CD8-positive, alpha-beta memory T cell (primary cell): ENCODE measurements at regions not wholly inside any gene's neighbourhood (a gene's known extent, or its start where the extent isn't known, plus 50 kb on each side); places are given as distances from the start of the nearest gene placed in this dataset.

Experiments
- CTCF ChIA-PET: fragments of 350-600 bp; sonication (Branson Sonifier 250); formaldehyde crosslinking; loops from one replicate; lab custom pipeline; 2021; ENCODE audit warnings: antibody characterized with exemption; lab: Charles Lee
- POLR2A ChIA-PET: fragments of 350-600 bp; sonication (Branson Sonifier 250); formaldehyde crosslinking; loops from one replicate; lab custom pipeline; 2021; ENCODE audit warnings: antibody characterized with exemption; lab: Charles Lee
- DNase-seq, 5 donors: peaks; one replicate each; pipeline versions ENCODE4 v3.0.0 to v3.0.0-alpha.2; 2020 to 2022; ENCODE audit warnings: mixed read lengths in 1 of 5
- H3K27ac ChIP-seq: one replicate; pipeline ENCODE4 v1.7.0; 2013; ENCODE audit warnings: low read depth, mild to moderate bottlenecking, low read length, moderate library complexity
- H3K27me3 ChIP-seq: 2 replicates; pipeline ENCODE4 v1.7.0; 2013; ENCODE audit warnings: low read length, mild to moderate bottlenecking; ENCODE audit not compliant: insufficient read depth, poor library complexity, severe bottlenecking
- H3K36me3 ChIP-seq: 2 replicates; pipeline ENCODE4 v1.7.0; 2013; ENCODE audit warnings: mild to moderate bottlenecking, low read length, moderate library complexity; ENCODE audit not compliant: insufficient read depth
- H3K4me1 ChIP-seq: 2 replicates; pipeline ENCODE4 v1.7.0; 2013; ENCODE audit warnings: mild to moderate bottlenecking, low read length, moderate library complexity; ENCODE audit not compliant: insufficient read depth
- H3K4me3 ChIP-seq: 2 replicates; pipeline ENCODE4 v1.7.0; 2013; ENCODE audit warnings: mild to moderate bottlenecking, low read length
- H3K9me3 ChIP-seq: 2 replicates; pipeline ENCODE4 v1.7.0; 2013; ENCODE audit warnings: mild to moderate bottlenecking, low read length
- H3K27ac Mint-ChIP-seq, 8 donors: one replicate each; pipeline ENCODE4 v1.8.0; 2020 to 2021; ENCODE audit warnings: mixed read lengths in 8 of 8, mild to moderate bottlenecking in 6 of 8, inconsistent platforms in 3 of 8, moderate library complexity in 3 of 8
- H3K27me3 Mint-ChIP-seq, 2 donors: one replicate each; pipeline ENCODE4 v1.8.0; 2020 to 2021; ENCODE audit warnings: mixed read lengths in 2 of 2, mild to moderate bottlenecking in 1 of 2, moderate library complexity in 1 of 2
- H3K36me3 Mint-ChIP-seq, 3 donors: one replicate each; pipeline ENCODE4 v1.8.0; 2020 to 2021; ENCODE audit warnings: mixed read lengths in 3 of 3, inconsistent platforms in 1 of 3, mild to moderate bottlenecking in 1 of 3
- H3K4me1 Mint-ChIP-seq, 3 donors: one replicate each; pipeline ENCODE4 v1.8.0; 2020 to 2021; ENCODE audit warnings: mixed read lengths in 3 of 3, inconsistent platforms in 1 of 3, mild to moderate bottlenecking in 1 of 3
- H3K4me3 Mint-ChIP-seq, 7 donors: one replicate each; pipeline ENCODE4 v1.8.0; 2020 to 2021; ENCODE audit warnings: mixed read lengths in 7 of 7, mild to moderate bottlenecking in 6 of 7, moderate library complexity in 4 of 7, inconsistent platforms in 2 of 7
- H3K9me3 Mint-ChIP-seq, 5 donors: one replicate each; pipeline ENCODE4 v1.8.0; 2020 to 2022; ENCODE audit warnings: mixed read lengths in 5 of 5, mild to moderate bottlenecking in 3 of 5, moderate library complexity in 2 of 5, inconsistent platforms in 1 of 5

- H3K4me1 ChIP-seq: no peaks in the 10 kb centered on the region
- no peaks in the 10 kb centered on the region for H3K27me3 Mint-ChIP-seq
- peaks cover 5 to 20% (median 9%) of the 10 kb centered on the region in 5 donors for H3K9me3 Mint-ChIP-seq
- no peaks in the 10 kb centered on the region for H3K36me3 Mint-ChIP-seq
- no peaks in the 10 kb centered on the region for H3K9me3 ChIP-seq
- H3K27ac Mint-ChIP-seq: no peak overlapping the region
- H3K27ac ChIP-seq: no peak overlapping the region
- no peak for DNase-seq
- no peak overlapping the region for H3K4me3 ChIP-seq
- H3K4me1 Mint-ChIP-seq: no peaks in the 10 kb centered on the region
- H3K4me3 Mint-ChIP-seq: no peak overlapping the region
- POLR2A ChIA-PET: no interaction called here
- no peaks in the 10 kb centered on the region for H3K27me3 ChIP-seq
- no peaks in the 10 kb centered on the region for H3K36me3 ChIP-seq
- CTCF ChIA-PET: no interaction called here
Observed at GRCh38 chr7:84675633-84676034, 481.0 kb upstream of the SEMA3A start.

- H3K4me1 Mint-ChIP-seq: no peaks in the 10 kb centered on the region
- H3K27me3 Mint-ChIP-seq: no peaks in the 10 kb centered on the region
- no peak overlapping the region for H3K4me3 Mint-ChIP-seq
- Histone ChIP-seq H3K4me1 (no peaks in the 10 kb centered on the region), H3K36me3 (no peaks in the 10 kb centered on the region), H3K9me3 (no peaks in the 10 kb centered on the region), H3K4me3 (no peak overlapping the region), H3K27me3 (no peaks in the 10 kb centered on the region), H3K27ac (no peak overlapping the region)
- CTCF ChIA-PET: no interaction called here
- no peak for DNase-seq
- H3K36me3 Mint-ChIP-seq: no peaks in the 10 kb centered on the region
- peaks cover 5 to 17% (median 11%) of the 10 kb centered on the region in 5 donors for H3K9me3 Mint-ChIP-seq
- POLR2A ChIA-PET: no interaction called here
- H3K27ac Mint-ChIP-seq: no peak overlapping the region
Observed at GRCh38 chr7:84674236-84674913, 479.8 kb upstream of the SEMA3A start.

DNA sequence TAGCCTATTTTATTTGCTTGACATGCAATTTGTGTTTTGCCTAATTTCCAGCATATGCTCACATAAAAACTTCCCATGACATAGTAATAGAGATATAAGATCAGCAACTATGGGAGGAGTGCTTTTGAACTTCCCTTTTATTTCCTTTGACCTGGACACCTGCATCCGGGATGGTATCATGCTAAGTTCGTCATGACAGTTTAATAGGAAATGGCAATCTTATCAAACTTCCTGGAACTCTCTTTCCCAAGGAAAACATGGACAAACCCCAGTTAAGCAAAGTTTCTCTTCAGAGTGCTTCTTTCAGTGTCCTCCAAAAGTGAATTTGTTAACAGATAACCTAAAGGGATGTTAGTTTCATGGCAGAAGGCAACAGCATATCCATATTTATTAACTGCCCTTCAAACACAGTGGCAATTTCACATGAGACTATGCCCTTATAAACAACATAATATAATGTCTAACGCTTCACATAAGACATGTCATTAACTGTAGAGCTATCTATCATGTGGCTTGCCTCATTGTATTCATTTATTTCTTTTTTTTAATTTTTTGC, 474.7 kb upstream of the SEMA3A start:
- no peaks in the 10 kb centered on the region for H3K27me3 Mint-ChIP-seq
- no peaks in the 10 kb centered on the region for H3K36me3 Mint-ChIP-seq
- H3K4me1 Mint-ChIP-seq: no peaks in the 10 kb centered on the region
- H3K27ac Mint-ChIP-seq: no peak overlapping the region
- ChIA-PET CTCF (no interaction called here), POLR2A (no interaction called here)
- Histone ChIP-seq H3K36me3 (no peaks in the 10 kb centered on the region), H3K27ac (no peak overlapping the region), H3K4me3 (no peak overlapping the region), H3K4me1 (no peaks in the 10 kb centered on the region), H3K9me3 (no peaks in the 10 kb centered on the region), H3K27me3 (no peaks in the 10 kb centered on the region)
- H3K9me3 Mint-ChIP-seq: peaks cover 2 to 24% (median 8%) of the 10 kb centered on the region in 5 donors
- H3K4me3 Mint-ChIP-seq: no peak overlapping the region
- DNase-seq: no peak

DNA sequence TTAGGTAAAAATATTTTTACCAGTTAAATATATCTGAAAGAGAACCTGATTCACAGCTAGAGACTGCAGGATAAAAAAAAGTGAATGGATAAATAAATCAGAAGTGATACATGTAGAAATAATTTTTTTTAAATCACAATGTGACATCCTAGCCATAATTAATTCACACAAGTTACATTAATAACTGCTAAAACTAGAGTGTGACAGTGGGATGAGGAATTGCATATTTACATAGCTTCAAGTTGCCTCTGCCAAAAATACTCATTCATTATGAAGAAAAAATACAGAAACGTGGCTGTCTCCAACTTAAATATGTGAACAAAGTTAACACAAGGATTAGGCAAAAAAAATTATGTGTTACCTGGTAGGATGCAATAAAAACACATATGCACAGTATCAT, 473.5 kb upstream of the SEMA3A start:
- Histone ChIP-seq H3K27me3 (no peaks in the 10 kb centered on the region), H3K4me1 (no peaks in the 10 kb centered on the region), H3K27ac (no peak overlapping the region), H3K36me3 (no peaks in the 10 kb centered on the region), H3K4me3 (no peak overlapping the region), H3K9me3 (no peaks in the 10 kb centered on the region)
- ChIA-PET POLR2A (no interaction called here), CTCF (no interaction called here)
- H3K27ac Mint-ChIP-seq: no peak overlapping the region
- no peaks in the 10 kb centered on the region for H3K27me3 Mint-ChIP-seq
- no peaks in the 10 kb centered on the region for H3K4me1 Mint-ChIP-seq
- H3K4me3 Mint-ChIP-seq: no peak overlapping the region
- no peak for DNase-seq
- no peaks in the 10 kb centered on the region for H3K36me3 Mint-ChIP-seq
- H3K9me3 Mint-ChIP-seq: peaks cover 0 to 20% (median 6%) of the 10 kb centered on the region in 5 donors

- Mint-ChIP-seq H3K4me3 (no peak overlapping the region), H3K9me3 (peaks cover 0 to 24% (median 6%) of the 10 kb centered on the region in 5 donors), H3K4me1 (no peaks in the 10 kb centered on the region), H3K36me3 (no peaks in the 10 kb centered on the region), H3K27ac (no peak overlapping the region), H3K27me3 (no peaks in the 10 kb centered on the region)
- Histone ChIP-seq H3K9me3 (no peaks in the 10 kb centered on the region), H3K36me3 (no peaks in the 10 kb centered on the region), H3K4me3 (no peak overlapping the region), H3K27me3 (no peaks in the 10 kb centered on the region), H3K4me1 (no peaks in the 10 kb centered on the region), H3K27ac (no peak overlapping the region)
- POLR2A ChIA-PET: no interaction called here
- DNase-seq: no peak
- CTCF ChIA-PET: no interaction called here
Observed at GRCh38 chr7:84666651-84667050, 472.1 kb upstream of the SEMA3A start.

GRCh38 chr7:84665339-84665738, 470.8 kb upstream of the SEMA3A start:
- no peaks in the 10 kb centered on the region for H3K36me3 ChIP-seq
- Mint-ChIP-seq H3K9me3 (peaks cover 0 to 25% (median 6%) of the 10 kb centered on the region in 5 donors), H3K27ac (no peak overlapping the region), H3K4me1 (no peaks in the 10 kb centered on the region), H3K27me3 (no peaks in the 10 kb centered on the region), H3K36me3 (no peaks in the 10 kb centered on the region), H3K4me3 (no peak overlapping the region)
- H3K9me3 ChIP-seq: no peaks in the 10 kb centered on the region
- ChIA-PET POLR2A (no interaction called here), CTCF (no interaction called here)
- no peak overlapping the region for H3K27ac ChIP-seq
- no peaks in the 10 kb centered on the region for H3K4me1 ChIP-seq
- H3K27me3 ChIP-seq: no peaks in the 10 kb centered on the region
- no peak for DNase-seq
- H3K4me3 ChIP-seq: no peak overlapping the region

- H3K4me3 Mint-ChIP-seq: no peak overlapping the region
- no peak for DNase-seq
- Histone ChIP-seq H3K27ac (no peak overlapping the region), H3K4me3 (no peak overlapping the region), H3K9me3 (no peaks in the 10 kb centered on the region), H3K4me1 (no peaks in the 10 kb centered on the region), H3K27me3 (no peaks in the 10 kb centered on the region), H3K36me3 (no peaks in the 10 kb centered on the region)
- H3K36me3 Mint-ChIP-seq: no peaks in the 10 kb centered on the region
- no peaks in the 10 kb centered on the region for H3K27me3 Mint-ChIP-seq
- H3K4me1 Mint-ChIP-seq: no peaks in the 10 kb centered on the region
- H3K27ac Mint-ChIP-seq: no peak overlapping the region
- ChIA-PET CTCF (no interaction called here), POLR2A (no interaction called here)
- peaks cover 0 to 25% (median 6%) of the 10 kb centered on the region in 5 donors for H3K9me3 Mint-ChIP-seq
Observed at GRCh38 chr7:84664626-84665025, 470.0 kb upstream of the SEMA3A start.

DNA sequence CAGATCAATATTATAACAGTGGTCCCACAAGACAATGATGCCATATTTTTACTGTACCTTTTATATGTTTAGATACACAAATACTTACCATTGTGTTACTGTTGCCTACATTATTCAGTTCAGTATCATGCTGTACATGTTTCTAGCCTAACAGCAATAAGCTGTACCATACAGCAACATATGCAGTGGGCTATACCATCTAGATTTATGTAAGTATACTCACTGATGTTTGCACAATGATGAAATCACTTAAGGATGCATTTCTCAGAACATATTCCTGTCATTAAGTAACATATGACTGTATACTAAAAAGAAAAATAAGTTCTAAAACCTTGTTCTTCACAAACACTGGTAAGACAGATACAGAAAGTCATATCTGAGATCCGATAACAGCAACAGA, 468.6 kb upstream of the SEMA3A start:
- Histone ChIP-seq H3K4me3 (no peak overlapping the region), H3K27ac (no peak overlapping the region), H3K36me3 (no peaks in the 10 kb centered on the region), H3K9me3 (no peaks in the 10 kb centered on the region), H3K4me1 (no peaks in the 10 kb centered on the region), H3K27me3 (no peaks in the 10 kb centered on the region)
- ChIA-PET CTCF (no interaction called here), POLR2A (no interaction called here)
- DNase-seq: no peak
- H3K36me3 Mint-ChIP-seq: no peaks in the 10 kb centered on the region
- H3K4me3 Mint-ChIP-seq: no peak overlapping the region
- no peaks in the 10 kb centered on the region for H3K27me3 Mint-ChIP-seq
- H3K9me3 Mint-ChIP-seq: peaks cover 0 to 25% (median 5%) of the 10 kb centered on the region in 5 donors
- H3K4me1 Mint-ChIP-seq: no peaks in the 10 kb centered on the region
- H3K27ac Mint-ChIP-seq: no peak overlapping the region
